Prostate gland (tissue), 2 donors: ENCODE measurements at regions not wholly inside any gene's neighbourhood (a gene's known extent, or its start where the extent isn't known, plus 50 kb on each side); places are given as distances from the start of the nearest gene placed in this dataset.

Source experiments
- POLR2AphosphoS5 ChIP-seq: sonication (generic); formaldehyde crosslinking; IDR thresholded peaks from one replicate; pipeline ENCODE4 v1.6.1; 2017; ENCODE audit warnings: antibody characterized with exemption
- TF ChIP-seq, protein P1 (sequence below), 4 experiments: fragments of 200-600 bp in 2 of 4; fragments of 450-650 bp in 2 of 4; sonication (generic) in 2 of 4; IDR thresholded peaks; 1 replicate in 3 of 4; 2 replicates in 1 of 4; pipeline ENCODE4 v1.5.1; 2016 to 2019; ENCODE audit warnings: antibody characterized with exemption in 4 of 4, mild to moderate bottlenecking in 2 of 4, moderate library complexity in 2 of 4

DNA sequence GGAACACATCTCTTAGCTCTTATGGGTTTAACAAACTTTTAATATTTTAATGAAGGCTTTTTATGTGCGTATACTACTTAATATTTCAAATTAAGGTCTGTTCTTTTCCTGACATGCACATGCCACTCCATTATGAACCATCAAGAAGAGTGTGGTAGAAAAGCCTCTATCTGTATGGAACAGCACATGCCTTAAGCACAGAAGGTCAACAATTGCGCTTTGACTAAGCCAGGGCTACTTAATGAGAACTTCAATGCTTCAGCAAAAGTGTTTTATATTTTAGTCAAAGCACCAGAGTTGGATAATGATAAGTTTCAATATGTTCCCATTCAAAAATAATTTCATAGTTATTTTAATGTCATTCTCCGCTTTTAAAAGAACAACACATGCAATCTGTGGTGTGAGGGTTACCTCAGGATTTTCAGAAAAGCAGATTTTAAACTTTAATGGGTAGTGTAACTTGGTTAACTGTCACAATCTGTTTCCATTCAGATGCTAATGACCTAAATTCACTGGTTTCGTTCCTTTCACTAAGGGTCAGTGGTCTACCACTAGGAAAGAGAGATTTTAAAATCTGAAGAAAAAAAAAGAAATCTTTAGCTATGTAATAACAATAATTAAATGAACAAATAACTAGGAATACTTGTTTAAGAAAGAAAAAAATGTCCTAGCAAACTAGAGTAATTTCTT, 193.4 kb upstream of the NOVA1 start:
- TF ChIP-seq POLR2AphosphoS5, result no peak
- TF ChIP-seq, protein P1, sequence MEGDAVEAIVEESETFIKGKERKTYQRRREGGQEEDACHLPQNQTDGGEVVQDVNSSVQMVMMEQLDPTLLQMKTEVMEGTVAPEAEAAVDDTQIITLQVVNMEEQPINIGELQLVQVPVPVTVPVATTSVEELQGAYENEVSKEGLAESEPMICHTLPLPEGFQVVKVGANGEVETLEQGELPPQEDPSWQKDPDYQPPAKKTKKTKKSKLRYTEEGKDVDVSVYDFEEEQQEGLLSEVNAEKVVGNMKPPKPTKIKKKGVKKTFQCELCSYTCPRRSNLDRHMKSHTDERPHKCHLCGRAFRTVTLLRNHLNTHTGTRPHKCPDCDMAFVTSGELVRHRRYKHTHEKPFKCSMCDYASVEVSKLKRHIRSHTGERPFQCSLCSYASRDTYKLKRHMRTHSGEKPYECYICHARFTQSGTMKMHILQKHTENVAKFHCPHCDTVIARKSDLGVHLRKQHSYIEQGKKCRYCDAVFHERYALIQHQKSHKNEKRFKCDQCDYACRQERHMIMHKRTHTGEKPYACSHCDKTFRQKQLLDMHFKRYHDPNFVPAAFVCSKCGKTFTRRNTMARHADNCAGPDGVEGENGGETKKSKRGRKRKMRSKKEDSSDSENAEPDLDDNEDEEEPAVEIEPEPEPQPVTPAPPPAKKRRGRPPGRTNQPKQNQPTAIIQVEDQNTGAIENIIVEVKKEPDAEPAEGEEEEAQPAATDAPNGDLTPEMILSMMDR (IDR thresholded peaks at IDR 0.05), result no peak
